Esophagus squamous epithelium (tissue), 4 donors: ENCODE measurements at regions not wholly inside any gene's neighbourhood (a gene's known extent, or its start where the extent isn't known, plus 50 kb on each side); places are given as distances from the start of the nearest gene placed in this dataset.
"Not testable (repeated sequence)": the region's sequence is repeated elsewhere in the genome, so short reads cannot be mapped to it uniquely, and the experiment has no call there.

Source experiments
- POLR2A ChIP-seq, 4 donors: fragments of 450-650 bp; IDR thresholded peaks; one replicate each; pipeline ENCODE4 v1.6.1; 2017; ENCODE audit warnings: antibody characterized with exemption in 4 of 4, mild to moderate bottlenecking in 4 of 4, moderate library complexity in 3 of 4
- TF ChIP-seq, protein P1 (sequence below), 6 experiments: fragments of 450-650 bp in 4 of 6; fragments of 200-600 bp in 2 of 6; sonication (generic) in 2 of 6; IDR thresholded peaks; one replicate each; pipeline ENCODE4 v1.5.1; 2016 to 2019; ENCODE audit warnings: antibody characterized with exemption in 6 of 6, mild to moderate bottlenecking in 4 of 6, moderate library complexity in 4 of 6

DNA sequence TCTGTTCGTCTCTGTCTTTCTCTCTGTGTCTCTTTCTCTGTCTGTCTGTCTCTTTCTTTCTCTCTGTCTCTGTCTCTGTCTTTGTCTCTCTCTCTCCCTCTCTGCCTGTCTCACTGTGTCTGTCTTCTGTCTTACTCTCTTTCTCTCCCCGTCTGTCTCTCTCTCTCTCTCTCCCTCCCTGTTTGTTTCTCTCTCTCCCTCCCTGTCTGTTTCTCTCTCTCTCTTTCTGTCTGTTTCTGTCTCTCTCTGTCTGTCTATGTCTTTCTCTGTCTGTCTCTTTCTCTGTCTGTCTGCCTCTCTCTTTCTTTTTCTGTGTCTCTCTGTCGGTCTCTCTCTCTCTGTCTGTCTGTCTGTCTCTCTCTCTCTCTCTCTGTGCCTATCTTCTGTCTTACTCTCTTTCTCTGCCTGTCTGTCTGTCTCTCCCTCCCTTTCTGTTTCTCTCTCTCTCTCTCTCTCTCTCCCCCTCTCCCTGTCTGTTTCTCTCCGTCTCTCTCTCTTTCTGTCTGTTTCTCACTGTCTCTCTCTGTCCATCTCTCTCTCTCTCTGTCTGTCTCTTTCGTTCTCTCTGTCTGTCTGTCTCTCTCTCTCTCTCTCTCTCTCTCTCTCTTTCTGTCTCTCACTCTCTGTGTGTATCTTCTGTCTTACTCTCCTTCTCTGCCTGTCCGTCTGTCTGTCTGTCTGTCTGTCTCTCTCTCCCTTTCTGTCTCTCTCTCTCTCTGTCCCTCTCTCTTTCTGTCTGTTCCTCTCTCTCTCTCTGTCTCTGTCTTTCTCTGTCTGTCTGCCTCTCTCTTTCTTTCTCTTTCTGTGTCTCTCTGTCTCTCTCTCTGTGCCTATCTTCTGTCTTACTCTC lies 2065.9 kb upstream of the TPTE start:
- TF ChIP-seq, protein P1, sequence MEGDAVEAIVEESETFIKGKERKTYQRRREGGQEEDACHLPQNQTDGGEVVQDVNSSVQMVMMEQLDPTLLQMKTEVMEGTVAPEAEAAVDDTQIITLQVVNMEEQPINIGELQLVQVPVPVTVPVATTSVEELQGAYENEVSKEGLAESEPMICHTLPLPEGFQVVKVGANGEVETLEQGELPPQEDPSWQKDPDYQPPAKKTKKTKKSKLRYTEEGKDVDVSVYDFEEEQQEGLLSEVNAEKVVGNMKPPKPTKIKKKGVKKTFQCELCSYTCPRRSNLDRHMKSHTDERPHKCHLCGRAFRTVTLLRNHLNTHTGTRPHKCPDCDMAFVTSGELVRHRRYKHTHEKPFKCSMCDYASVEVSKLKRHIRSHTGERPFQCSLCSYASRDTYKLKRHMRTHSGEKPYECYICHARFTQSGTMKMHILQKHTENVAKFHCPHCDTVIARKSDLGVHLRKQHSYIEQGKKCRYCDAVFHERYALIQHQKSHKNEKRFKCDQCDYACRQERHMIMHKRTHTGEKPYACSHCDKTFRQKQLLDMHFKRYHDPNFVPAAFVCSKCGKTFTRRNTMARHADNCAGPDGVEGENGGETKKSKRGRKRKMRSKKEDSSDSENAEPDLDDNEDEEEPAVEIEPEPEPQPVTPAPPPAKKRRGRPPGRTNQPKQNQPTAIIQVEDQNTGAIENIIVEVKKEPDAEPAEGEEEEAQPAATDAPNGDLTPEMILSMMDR (IDR thresholded peaks at IDR 0.05), result not testable (repeated sequence)
- TF ChIP-seq POLR2A (IDR thresholded peaks at IDR 0.05), result not testable (repeated sequence)
